Activated B cell treated with CpG ODN at 0.5 μM for 24 hours (primary cell): ENCODE measurements at regions not wholly inside any gene's neighbourhood (a gene's known extent, or its start where the extent isn't known, plus 50 kb on each side); places are given as distances from the start of the nearest gene placed in this dataset.

ENCODE experiments used
- ATAC-seq: fragments of 200-7000 bp; cut with Tn5 transposase; one replicate; pipeline ENCODE4 v1.10.0; 2021; ENCODE audit warnings: low read depth, mild to moderate bottlenecking, moderate library complexity
- CTCF ChIA-PET: fragments of 350-600 bp; sonication (Branson Sonifier 250); formaldehyde crosslinking; loops from one replicate; lab custom pipeline; 2021; ENCODE audit warnings: antibody characterized with exemption; lab: Charles Lee
- POLR2A ChIA-PET: fragments of 350-600 bp; sonication (Branson Sonifier 250); formaldehyde crosslinking; loops from one replicate; lab custom pipeline; 2021; ENCODE audit warnings: antibody characterized with exemption; lab: Charles Lee
- DNase-seq: peaks from one replicate; pipeline ENCODE4 v3.0.0; 2022
- H3K27ac Mint-ChIP-seq: one replicate; pipeline ENCODE4 v1.8.0; 2020; ENCODE audit warnings: mixed read lengths
- H3K27me3 Mint-ChIP-seq: one replicate; pipeline ENCODE4 v1.8.0; 2021; ENCODE audit warnings: mixed read lengths
- H3K36me3 Mint-ChIP-seq: one replicate; pipeline ENCODE4 v1.8.0; 2021; ENCODE audit warnings: low read depth, mixed read lengths
- H3K4me1 Mint-ChIP-seq: one replicate; pipeline ENCODE4 v1.8.0; 2021; ENCODE audit warnings: mixed read lengths
- H3K4me3 Mint-ChIP-seq: one replicate; pipeline ENCODE4 v1.8.0; 2020; ENCODE audit warnings: mild to moderate bottlenecking, mixed read lengths
- H3K9me3 Mint-ChIP-seq: one replicate; pipeline ENCODE4 v1.8.0; 2020; ENCODE audit warnings: mixed read lengths
- CTCF ChIP-seq: fragments of 200-600 bp; IDR thresholded peaks from one replicate; pipeline ENCODE4 v1.8.0; 2022; ENCODE audit warnings: antibody characterized with exemption, mild to moderate bottlenecking
- intact Hi-C: fragments of 100-400 bp; cut with micrococcal nuclease; formaldehyde crosslinking; loops from one replicate; pipeline ENCODE4 v1.15.1; 2024

GRCh38 chr6:117138425-117138824 lies 126.9 kb upstream of the VGLL2 start:
- Mint-ChIP-seq H3K4me3 (no peak overlapping the region), H3K36me3 (no peaks in the 10 kb centered on the region), H3K27me3 (no peaks in the 10 kb centered on the region), H3K9me3 (no peaks in the 10 kb centered on the region), H3K4me1 (peaks cover 4% of the 10 kb centered on the region), H3K27ac (no peak overlapping the region)
- no peak for ATAC-seq
- CTCF ChIA-PET, result no interaction called here
- DNase-seq, result no peak
- TF ChIP-seq CTCF, result no peak
- POLR2A ChIA-PET, result no interaction called here
- intact Hi-C loops, result no loop called here

GRCh38 chr6:117138920-117139319 lies 126.4 kb upstream of the VGLL2 start:
- Mint-ChIP-seq H3K27ac (no peak overlapping the region), H3K36me3 (no peaks in the 10 kb centered on the region), H3K9me3 (no peaks in the 10 kb centered on the region), H3K4me1 (peaks cover 4% of the 10 kb centered on the region), H3K4me3 (no peak overlapping the region), H3K27me3 (no peaks in the 10 kb centered on the region)
- TF ChIP-seq CTCF, result no peak
- DNase-seq (no peak), ATAC-seq (no peak)
- ChIA-PET POLR2A (no interaction called here), CTCF (no interaction called here)
- intact Hi-C loops, result no loop called here

GRCh38 chr6:117142142-117142541 lies 123.2 kb upstream of the VGLL2 start:
- ChIA-PET CTCF (no interaction called here), POLR2A (no interaction called here)
- Mint-ChIP-seq H3K4me3 (no peak overlapping the region), H3K4me1 (peaks cover 4% of the 10 kb centered on the region), H3K9me3 (peaks cover 11% of the 10 kb centered on the region), H3K27ac (no peak overlapping the region), H3K36me3 (no peaks in the 10 kb centered on the region), H3K27me3 (no peaks in the 10 kb centered on the region)
- DNase-seq (no peak), ATAC-seq (no peak)
- intact Hi-C loops, result no loop called here
- no peak for TF ChIP-seq CTCF

GRCh38 chr6:117142995-117143394 lies 122.4 kb upstream of the VGLL2 start:
- H3K4me3 Mint-ChIP-seq, result no peak overlapping the region
- no peaks in the 10 kb centered on the region for H3K36me3 Mint-ChIP-seq
- TF ChIP-seq CTCF, result no peak
- H3K27ac Mint-ChIP-seq, result no peak overlapping the region
- peaks cover 11% of the 10 kb centered on the region for H3K9me3 Mint-ChIP-seq
- H3K4me1 Mint-ChIP-seq, result peaks cover 4% of the 10 kb centered on the region
- DNase-seq (no peak), ATAC-seq (no peak)
- intact Hi-C loops, result no loop called here
- POLR2A ChIA-PET, result no interaction called here
- CTCF ChIA-PET, result no interaction called here
- no peaks in the 10 kb centered on the region for H3K27me3 Mint-ChIP-seq

GRCh38 chr6:117143647-117144046 lies 121.7 kb upstream of the VGLL2 start:
- ATAC-seq (no peak), DNase-seq (no peak)
- H3K9me3 Mint-ChIP-seq, result peaks cover 11% of the 10 kb centered on the region
- no peak for TF ChIP-seq CTCF
- H3K4me1 Mint-ChIP-seq, result peaks cover 4% of the 10 kb centered on the region
- ChIA-PET CTCF (no interaction called here), POLR2A (no interaction called here)
- H3K4me3 Mint-ChIP-seq, result no peak overlapping the region
- no peaks in the 10 kb centered on the region for H3K27me3 Mint-ChIP-seq
- intact Hi-C loops, result no loop called here
- H3K36me3 Mint-ChIP-seq, result no peaks in the 10 kb centered on the region
- no peak overlapping the region for H3K27ac Mint-ChIP-seq
